ENCODE measurements at regions not wholly inside any gene's neighbourhood (a gene's known extent, or its start where the extent isn't known, plus 50 kb on each side); places are given as distances from the start of the nearest gene placed in this dataset.

- TF ChIP-seq EZH2 (IDR thresholded peaks at IDR 0.05; ENCODE audit: insufficient read depth, poor library complexity, severe bottlenecking) (no peak), EZH2phosphoT487 (IDR thresholded peaks at IDR 0.05; ENCODE audit: insufficient read depth, low read depth) (no peak)
These were observed 66.5 kb upstream of the ARRDC4 start for GRCh38 chr15:97893967-97894366.

Data from GM23248 (cell line).